Kidney (tissue), 13 donors: ENCODE measurements at regions not wholly inside any gene's neighbourhood (a gene's known extent, or its start where the extent isn't known, plus 50 kb on each side); places are given as distances from the start of the nearest gene placed in this dataset.

Experiments used
- DNase-seq, 5 donors: peaks; one replicate each; pipeline ENCODE4 v3.0.0-alpha.2; 2013 to 2020
- FAIRE-seq: peaks from 2 replicates; lab custom pipeline; 2012; peaks lifted over from hg19 to GRCh38; lab: Jason Lieb, UNC
- H3K27ac ChIP-seq, 2 donors: one replicate each; pipeline ENCODE4 v1.7.0; 2013; ENCODE audit warnings: low read depth in 2 of 2, low read length in 2 of 2, inconsistent platforms in 1 of 2
- H3K27me3 ChIP-seq: one replicate; pipeline ENCODE4 v1.7.1; 2013; ENCODE audit warnings: low read length, inconsistent platforms; ENCODE audit not compliant: control insufficient read depth, insufficient read depth
- H3K36me3 ChIP-seq, 3 donors: one replicate each; pipeline versions ENCODE4 v1.7.0 to v1.7.1; 2013; ENCODE audit warnings: low read length in 3 of 3, control low read depth in 1 of 3, inconsistent platforms in 1 of 3; ENCODE audit not compliant: insufficient read depth in 3 of 3, control insufficient read depth in 2 of 3
- H3K4me1 ChIP-seq, 3 donors: one replicate each; pipeline versions ENCODE4 v1.7.0 to v1.7.1; 2013; ENCODE audit warnings: low read length in 3 of 3, inconsistent platforms in 1 of 3, low read depth in 1 of 3; ENCODE audit not compliant: control insufficient read depth in 2 of 3, insufficient read depth in 2 of 3
- H3K4me3 ChIP-seq, 3 donors: one replicate each; pipeline versions ENCODE4 v1.7.0 to v1.8.1; 2013; ENCODE audit warnings: low read length in 3 of 3, control low read depth in 1 of 3, inconsistent platforms in 1 of 3
- H3K9ac ChIP-seq, 3 donors: one replicate each; pipeline versions ENCODE4 v1.7.0 to v1.7.1; 2013; ENCODE audit warnings: low read length in 3 of 3, control low read depth in 1 of 3, inconsistent platforms in 1 of 3
- H3K9me3 ChIP-seq, 3 donors: one replicate each; pipeline versions ENCODE4 v1.7.0 to v1.7.1; 2013; ENCODE audit warnings: low read length in 3 of 3, control low read depth in 1 of 3, inconsistent platforms in 1 of 3; ENCODE audit not compliant: control insufficient read depth in 2 of 3, insufficient read depth in 1 of 3
- CTCF ChIP-seq: IDR thresholded peaks from 3 replicates; pipeline ENCODE4 v1.5.1; 2012; ENCODE audit warnings: mild to moderate bottlenecking, moderate library complexity, borderline replicate concordance; ENCODE audit not compliant: insufficient read depth; ENCODE audit errors: extremely low read depth
- intact Hi-C: fragments of 100-400 bp; cut with DNase I; formaldehyde crosslinking; loops from one replicate; pipeline ENCODE4 v1.11.1; 2022
- donor health status: control.
- donor health status: control.
- donor health status: control.
- donor health status: control.
- donor health status: control.
- donor health status: DM: yes; HTN: yes; CAD: no.
- donor health status: Normal renal cell carcinoma (clear cell type).

- no peaks in the 10 kb centered on the region for H3K27me3 ChIP-seq
- peak in 2 of 5 donors; percentile 45 to 81 for DNase-seq
- H3K9me3 ChIP-seq: no peaks in the 10 kb centered on the region
- H3K4me1 ChIP-seq: no peaks in the 10 kb centered on the region
- intact Hi-C loops: no loop called here
- no peak overlapping the region for H3K27ac ChIP-seq
- no peak for TF ChIP-seq CTCF
- no peak overlapping the region for H3K9ac ChIP-seq
- no peak for FAIRE-seq
- H3K36me3 ChIP-seq: no peaks in the 10 kb centered on the region
- H3K4me3 ChIP-seq: no peak overlapping the region
These were observed 150.9 kb downstream of the RTP5 start for GRCh38 chr2:242020196-242021004.

- Histone ChIP-seq H3K4me3 (no peak overlapping the region), H3K9me3 (no peaks in the 10 kb centered on the region), H3K27ac (no peak overlapping the region), H3K4me1 (no peaks in the 10 kb centered on the region), H3K36me3 (no peaks in the 10 kb centered on the region), H3K27me3 (no peaks in the 10 kb centered on the region), H3K9ac (no peak overlapping the region)
- no peak for TF ChIP-seq CTCF
- no peak for DNase-seq
- intact Hi-C loops: no loop called here
- no peak for FAIRE-seq
These were observed 153.2 kb downstream of the RTP5 start for GRCh38 chr2:242022550-242023290.

- no peak overlapping the region for H3K27ac ChIP-seq
- no peak for FAIRE-seq
- no peak for DNase-seq
- no peak overlapping the region for H3K9ac ChIP-seq
- TF ChIP-seq CTCF: no peak
- H3K4me1 ChIP-seq: no peaks in the 10 kb centered on the region
- no peak overlapping the region for H3K4me3 ChIP-seq
- intact Hi-C loops: no loop called here
- H3K36me3 ChIP-seq: no peaks in the 10 kb centered on the region
- no peaks in the 10 kb centered on the region for H3K9me3 ChIP-seq
- H3K27me3 ChIP-seq: no peaks in the 10 kb centered on the region
These were observed 155.3 kb downstream of the RTP5 start for GRCh38 chr2:242024751-242025355.
